A549 (cell line): ENCODE measurements at regions not wholly inside any gene's neighbourhood (a gene's known extent, or its start where the extent isn't known, plus 50 kb on each side); places are given as distances from the start of the nearest gene placed in this dataset.

Experiments used
- ATAC-seq, 2 experiments: fragments of 200-7000 bp in 1 of 2; fragments of >200 bp in 1 of 2; cut with Nextera tagmentation in 1 of 2; cut with Tn5 transposase in 1 of 2; 3 replicates each; pipeline versions ENCODE4 v1.8.0 to v1.9.1; 2018 to 2020; ENCODE audit warnings: mild to moderate bottlenecking in 1 of 2, moderate library complexity in 1 of 2
- CTCF ChIA-PET: fragments of 300-600 bp; sonication (Branson Sonifier 250); formaldehyde crosslinking; extraction: SDS; loops from one replicate; lab custom pipeline; 2021; ENCODE audit warnings: antibody characterized with exemption, inconsistent platforms; lab: Yijun Ruan, JAX
- POLR2A ChIA-PET: fragments of 350-600 bp; formaldehyde crosslinking; extraction: SDS; loops from one replicate; lab custom pipeline; 2021; ENCODE audit warnings: antibody characterized with exemption, inconsistent platforms; lab: Yijun Ruan, JAX
- DNase-seq, 2 experiments: peaks; one replicate each; pipeline versions ENCODE4 v3.0.0 to v3.0.0-alpha.2; 2011 to 2016; ENCODE audit warnings: low read depth in 1 of 2, low spot score in 1 of 2
- FAIRE-seq: peaks from 2 replicates; lab custom pipeline; 2011; peaks lifted over from hg19 to GRCh38; lab: Jason Lieb, UNC
- H3K27ac ChIP-seq, 2 experiments: fragments of >200 bp; sonication (Bioruptor Twin); formaldehyde crosslinking; 3 replicates each; pipeline ENCODE4 v1.5.1; 2016 to 2017
- H3K4me1 ChIP-seq: fragments of >200 bp; sonication (Bioruptor Twin); formaldehyde crosslinking; 3 replicates; pipeline ENCODE4 v1.6.1; 2016
- H3K4me2 ChIP-seq: fragments of >200 bp; sonication (Bioruptor Twin); formaldehyde crosslinking; 3 replicates; pipeline ENCODE4 v1.6.1; 2016
- H3K4me3 ChIP-seq: fragments of >200 bp; sonication (Bioruptor Twin); formaldehyde crosslinking; 3 replicates; pipeline ENCODE4 v1.5.1; 2016
- H3K9me3 ChIP-seq: fragments of >200 bp; sonication (Bioruptor Twin); formaldehyde crosslinking; 3 replicates; pipeline ENCODE4 v1.6.1; 2016
- ATOH8 ChIP-seq: fragments of 250-450 bp; sonication (Bioruptor Pico); IDR thresholded peaks from 2 replicates; pipeline ENCODE4 v1.5.0; 2020; ENCODE audit warnings: low read depth, mild to moderate bottlenecking, moderate library complexity
- BHLHE40 ChIP-seq: IDR thresholded peaks from 2 replicates; pipeline ENCODE4 v1.6.1; 2012; ENCODE audit warnings: low read depth, low read length, inconsistent platforms
- CBX2 ChIP-seq: fragments of 200-600 bp; sonication (generic); IDR thresholded peaks from 2 replicates; pipeline ENCODE4 v1.6.1; 2016; ENCODE audit warnings: low read depth, mild to moderate bottlenecking, borderline replicate concordance
- CBX8 ChIP-seq: fragments of 200-600 bp; sonication (generic); IDR thresholded peaks from 2 replicates; pipeline ENCODE4 v1.6.1; 2016
- CHD4 ChIP-seq: fragments of 200-600 bp; sonication (generic); IDR thresholded peaks from 2 replicates; pipeline ENCODE4 v1.6.1; 2016; ENCODE audit warnings: antibody characterized with exemption, mild to moderate bottlenecking, borderline replicate concordance
- EHMT2 ChIP-seq: fragments of 200-600 bp; sonication (generic); IDR thresholded peaks from 2 replicates; pipeline ENCODE4 v1.6.1; 2016; ENCODE audit warnings: antibody characterized with exemption, low read depth, mild to moderate bottlenecking, moderate library complexity
- FOSL2 ChIP-seq, 2 experiments: fragments of 450-650 bp in 1 of 2; fragments of >200 bp in 1 of 2; sonication (Bioruptor Twin) in 1 of 2; formaldehyde crosslinking; IDR thresholded peaks; 2 replicates each; pipeline versions ENCODE4 v1.5.0 to v1.6.1; 2016 to 2020; ENCODE audit warnings: mild to moderate bottlenecking in 1 of 2, moderate library complexity in 1 of 2
- FOXS1 ChIP-seq: fragments of 250-450 bp; sonication (Bioruptor Pico); IDR thresholded peaks from 2 replicates; pipeline ENCODE4 v1.5.0; 2020; ENCODE audit warnings: mild to moderate bottlenecking, moderate library complexity
- HEYL ChIP-seq: fragments of 250-450 bp; sonication (Bioruptor Pico); IDR thresholded peaks from 2 replicates; pipeline ENCODE4 v1.8.0; 2021; ENCODE audit warnings: mild to moderate bottlenecking, moderate library complexity
- HOXA7 ChIP-seq: fragments of 250-450 bp; sonication (Bioruptor Pico); IDR thresholded peaks from 2 replicates; pipeline ENCODE4 v1.5.0; 2020; ENCODE audit warnings: mild to moderate bottlenecking, moderate library complexity
- JUN ChIP-seq, 2 experiments: fragments of >200 bp; sonication (Bioruptor Twin); formaldehyde crosslinking; IDR thresholded peaks; 2 replicates in 1 of 2; 3 replicates in 1 of 2; pipeline ENCODE4 v1.6.1; 2016 to 2017
- MAZ ChIP-seq: fragments of 150-350 bp; IDR thresholded peaks from 2 replicates; pipeline ENCODE4 v1.6.1; 2014; ENCODE audit warnings: antibody characterized with exemption, low read depth, low read length, borderline replicate concordance
- NPAS2 ChIP-seq: fragments of 250-450 bp; sonication (Bioruptor Pico); IDR thresholded peaks from 2 replicates; pipeline ENCODE4 v1.8.0; 2022; ENCODE audit warnings: mild to moderate bottlenecking, moderate library complexity, borderline replicate concordance
- RAD21 ChIP-seq, 2 experiments: fragments of >200 bp in 1 of 2; sonication (Bioruptor Twin) in 1 of 2; formaldehyde crosslinking in 1 of 2; IDR thresholded peaks in 1 of 2; conservative IDR thresholded peaks in 1 of 2; 2 replicates in 1 of 2; 3 replicates in 1 of 2; pipeline ENCODE4 v1.6.1; 2012 to 2018; ENCODE audit warnings: inconsistent platforms in 1 of 2
- RARB ChIP-seq: fragments of 250-450 bp; sonication (Bioruptor Pico); IDR thresholded peaks from 2 replicates; pipeline ENCODE4 v1.8.0; 2021; ENCODE audit warnings: mild to moderate bottlenecking, moderate library complexity
- REST ChIP-seq: fragments of 200-600 bp; sonication (generic); IDR thresholded peaks from 2 replicates; pipeline ENCODE4 v1.6.1; 2016; ENCODE audit warnings: antibody characterized with exemption, mild to moderate bottlenecking, moderate library complexity
- RFX5 ChIP-seq: fragments of 450-650 bp; IDR thresholded peaks from 2 replicates; pipeline ENCODE4 v1.7.1; 2014; ENCODE audit warnings: antibody characterized with exemption, mild to moderate bottlenecking, moderate library complexity
- RNF2 ChIP-seq: fragments of 200-600 bp; sonication (generic); IDR thresholded peaks from 2 replicates; pipeline ENCODE4 v1.6.1; 2016; ENCODE audit warnings: low read depth, mild to moderate bottlenecking, antibody characterized with exemption, moderate library complexity, borderline replicate concordance
- SREBF2 ChIP-seq: fragments of 450-650 bp; IDR thresholded peaks from 2 replicates; pipeline ENCODE4 v1.6.1; 2014; ENCODE audit warnings: mild to moderate bottlenecking, moderate library complexity
- TFCP2L1 ChIP-seq: fragments of 250-450 bp; sonication (Bioruptor Pico); IDR thresholded peaks from 2 replicates; pipeline ENCODE4 v1.5.0; 2021; ENCODE audit warnings: mild to moderate bottlenecking
- TP53 ChIP-seq: fragments of 250-450 bp; sonication (Bioruptor Pico); IDR thresholded peaks from 2 replicates; pipeline ENCODE4 v1.5.0; 2021; ENCODE audit warnings: mild to moderate bottlenecking, moderate library complexity
- ZC3H11A ChIP-seq: fragments of 450-650 bp; IDR thresholded peaks from 2 replicates; pipeline ENCODE4 v1.6.1; 2014; ENCODE audit warnings: antibody characterized with exemption, mild to moderate bottlenecking
- ZFP36 ChIP-seq: fragments of 450-650 bp; IDR thresholded peaks from 2 replicates; pipeline ENCODE4 v1.6.1; 2014; ENCODE audit warnings: borderline replicate concordance; ENCODE audit not compliant: partially characterized antibody
- ZNF302 ChIP-seq: fragments of 250-450 bp; sonication (Bioruptor Pico); IDR thresholded peaks from 2 replicates; pipeline ENCODE4 v1.9.0; 2021; ENCODE audit warnings: inconsistent platforms, mild to moderate bottlenecking, moderate library complexity
- ZSCAN20 ChIP-seq: fragments of 250-450 bp; sonication (Bioruptor Pico); IDR thresholded peaks from 2 replicates; pipeline ENCODE4 v1.8.0; 2022; ENCODE audit warnings: mild to moderate bottlenecking, moderate library complexity
- WGBS: methylation state at CpG from one replicate; pipeline ENCODE4 v1.1.6; 2017; ENCODE audit errors: missing lambda C conversion rate; 5-methylcytosine and 5-hydroxymethylcytosine counted together
- TF ChIP-seq, protein P1 (sequence below): IDR thresholded peaks from 2 replicates; pipeline ENCODE4 v1.6.1; 2012
- TF ChIP-seq, protein P2 (sequence below): fragments of 250-450 bp; sonication (Bioruptor Pico); IDR thresholded peaks from 2 replicates; pipeline ENCODE4 v1.5.0; 2021; ENCODE audit warnings: mild to moderate bottlenecking, moderate library complexity, borderline replicate concordance
- TF ChIP-seq, protein P3 (sequence below): fragments of >200 bp; sonication (Bioruptor Twin); formaldehyde crosslinking; IDR thresholded peaks from 3 replicates; pipeline ENCODE4 v1.6.1; 2016

DNA sequence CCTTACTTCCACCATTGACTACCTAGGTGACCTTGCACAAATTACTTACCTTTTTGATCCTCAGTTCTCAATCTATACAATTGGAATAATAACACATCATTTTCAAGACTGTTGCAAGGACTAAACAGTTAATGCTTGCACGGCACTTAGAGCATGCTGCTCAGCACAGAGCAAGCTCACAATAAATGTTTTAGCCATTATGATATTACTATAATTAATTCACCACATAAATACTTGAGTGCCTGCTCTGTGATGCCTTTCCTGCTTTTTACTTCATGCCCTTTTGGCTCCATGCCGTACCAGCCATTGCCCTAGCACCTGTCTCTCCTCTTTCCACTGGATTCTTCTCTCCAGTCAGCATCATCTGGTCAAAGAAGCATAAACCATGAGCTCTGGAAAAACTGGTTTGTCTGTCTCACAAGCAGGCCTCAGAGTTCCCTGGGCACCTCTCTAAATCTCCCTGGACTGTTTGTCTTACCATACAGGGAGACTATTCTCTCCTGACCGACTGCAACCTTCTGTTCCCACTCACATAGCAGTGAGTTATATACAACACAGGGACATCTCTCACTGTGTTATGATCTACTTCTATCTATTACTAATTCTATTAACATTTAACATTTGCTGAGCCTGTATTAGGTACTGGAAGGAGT, 260.4 kb upstream of the ADRA1B start:
- ChIA-PET CTCF (interaction anchor here (1.8 kb wide), 1 partner anchor 10 kb away, joined by 5 read pairs; no protein-coding TSS in a partner anchor), POLR2A (no interaction called here)
- 77% methylated on average over 3 of the region's 3 CpGs for WGBS
- DNase-seq (no peak), FAIRE-seq (no peak), ATAC-seq (no peak)
- Histone ChIP-seq H3K4me2 (no peak overlapping the region), H3K4me1 (peaks cover 10% of the 10 kb centered on the region; the same call in 2 of the 3 replicates), H3K27ac (no peak overlapping the region), H3K9me3 (no peaks in the 10 kb centered on the region), H3K4me3 (no peak overlapping the region)
- TF ChIP-seq JUN (IDR thresholded peaks at IDR 0.05): no peak
- TF ChIP-seq HEYL (CRISPR knock-in tag): no peak
- TF ChIP-seq, protein P1, sequence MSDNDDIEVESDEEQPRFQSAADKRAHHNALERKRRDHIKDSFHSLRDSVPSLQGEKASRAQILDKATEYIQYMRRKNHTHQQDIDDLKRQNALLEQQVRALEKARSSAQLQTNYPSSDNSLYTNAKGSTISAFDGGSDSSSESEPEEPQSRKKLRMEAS: no peak
- TF ChIP-seq RARB: no peak
- TF ChIP-seq, protein P2, sequence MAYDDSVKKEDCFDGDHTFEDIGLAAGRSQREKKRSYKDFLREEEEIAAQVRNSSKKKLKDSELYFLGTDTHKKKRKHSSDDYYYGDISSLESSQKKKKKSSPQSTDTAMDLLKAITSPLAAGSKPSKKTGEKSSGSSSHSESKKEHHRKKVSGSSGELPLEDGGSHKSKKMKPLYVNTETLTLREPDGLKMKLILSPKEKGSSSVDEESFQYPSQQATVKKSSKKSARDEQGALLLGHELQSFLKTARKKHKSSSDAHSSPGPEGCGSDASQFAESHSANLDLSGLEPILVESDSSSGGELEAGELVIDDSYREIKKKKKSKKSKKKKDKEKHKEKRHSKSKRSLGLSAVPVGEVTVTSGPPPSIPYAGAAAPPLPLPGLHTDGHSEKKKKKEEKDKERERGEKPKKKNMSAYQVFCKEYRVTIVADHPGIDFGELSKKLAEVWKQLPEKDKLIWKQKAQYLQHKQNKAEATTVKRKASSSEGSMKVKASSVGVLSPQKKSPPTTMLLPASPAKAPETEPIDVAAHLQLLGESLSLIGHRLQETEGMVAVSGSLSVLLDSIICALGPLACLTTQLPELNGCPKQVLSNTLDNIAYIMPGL (CRISPR knock-in tag): no peak
- no peak for TF ChIP-seq REST
- no peak for TF ChIP-seq TP53 (CRISPR knock-in tag)
- no peak for TF ChIP-seq ZNF302 (CRISPR knock-in tag)
- TF ChIP-seq CBX8: no peak
- no peak for TF ChIP-seq EHMT2
- TF ChIP-seq RAD21 (conservative IDR thresholded peaks at IDR 0.05 in 1 of 2, IDR thresholded peaks at IDR 0.05 in 1 of 2): no peak
- no peak for TF ChIP-seq HOXA7 (CRISPR knock-in tag)
- no peak for TF ChIP-seq RNF2
- no peak for TF ChIP-seq FOSL2 (IDR thresholded peaks at IDR 0.05)
- TF ChIP-seq FOSL2 (CRISPR knock-in tag; IDR thresholded peaks at IDR 0.05): no peak
- TF ChIP-seq CBX2: no peak
- no peak for TF ChIP-seq SREBF2

- DNase-seq: no peak
- ChIA-PET POLR2A (no interaction called here), CTCF (no interaction called here)
- WGBS: 57% methylated on average over 4 of the region's 4 CpGs
- H3K4me1 ChIP-seq: peaks cover 13% of the 10 kb centered on the region; the same call in 2 of the 3 replicates
- TF ChIP-seq NPAS2 (CRISPR knock-in tag) (no peak), ZNF302 (CRISPR knock-in tag) (no peak), ZFP36 (no peak), MAZ (no peak), HOXA7 (CRISPR knock-in tag) (no peak), ZSCAN20 (no peak), ATOH8 (CRISPR knock-in tag) (no peak), CHD4 (no peak), ZC3H11A (no peak), BHLHE40 (no peak), FOXS1 (CRISPR knock-in tag) (no peak), RFX5 (no peak), TFCP2L1 (CRISPR knock-in tag) (no peak), HEYL (CRISPR knock-in tag) (no peak)
- TF ChIP-seq, protein P3, sequence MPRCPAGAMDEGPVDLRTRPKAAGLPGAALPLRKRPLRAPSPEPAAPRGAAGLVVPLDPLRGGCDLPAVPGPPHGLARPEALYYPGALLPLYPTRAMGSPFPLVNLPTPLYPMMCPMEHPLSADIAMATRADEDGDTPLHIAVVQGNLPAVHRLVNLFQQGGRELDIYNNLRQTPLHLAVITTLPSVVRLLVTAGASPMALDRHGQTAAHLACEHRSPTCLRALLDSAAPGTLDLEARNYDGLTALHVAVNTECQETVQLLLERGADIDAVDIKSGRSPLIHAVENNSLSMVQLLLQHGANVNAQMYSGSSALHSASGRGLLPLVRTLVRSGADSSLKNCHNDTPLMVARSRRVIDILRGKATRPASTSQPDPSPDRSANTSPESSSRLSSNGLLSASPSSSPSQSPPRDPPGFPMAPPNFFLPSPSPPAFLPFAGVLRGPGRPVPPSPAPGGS: no peak
- H3K9me3 ChIP-seq: no peaks in the 10 kb centered on the region
- no peak for ATAC-seq
- FAIRE-seq: no peak
- H3K4me2 ChIP-seq: no peak overlapping the region
- H3K27ac ChIP-seq: no peak overlapping the region
- H3K4me3 ChIP-seq: no peak overlapping the region
These were observed 259.0 kb upstream of the ADRA1B start for GRCh38 chr5:159657298-159657697.
